ENCODE measurements at regions not wholly inside any gene's neighbourhood (a gene's known extent, or its start where the extent isn't known, plus 50 kb on each side); places are given as distances from the start of the nearest gene placed in this dataset.

DNA sequence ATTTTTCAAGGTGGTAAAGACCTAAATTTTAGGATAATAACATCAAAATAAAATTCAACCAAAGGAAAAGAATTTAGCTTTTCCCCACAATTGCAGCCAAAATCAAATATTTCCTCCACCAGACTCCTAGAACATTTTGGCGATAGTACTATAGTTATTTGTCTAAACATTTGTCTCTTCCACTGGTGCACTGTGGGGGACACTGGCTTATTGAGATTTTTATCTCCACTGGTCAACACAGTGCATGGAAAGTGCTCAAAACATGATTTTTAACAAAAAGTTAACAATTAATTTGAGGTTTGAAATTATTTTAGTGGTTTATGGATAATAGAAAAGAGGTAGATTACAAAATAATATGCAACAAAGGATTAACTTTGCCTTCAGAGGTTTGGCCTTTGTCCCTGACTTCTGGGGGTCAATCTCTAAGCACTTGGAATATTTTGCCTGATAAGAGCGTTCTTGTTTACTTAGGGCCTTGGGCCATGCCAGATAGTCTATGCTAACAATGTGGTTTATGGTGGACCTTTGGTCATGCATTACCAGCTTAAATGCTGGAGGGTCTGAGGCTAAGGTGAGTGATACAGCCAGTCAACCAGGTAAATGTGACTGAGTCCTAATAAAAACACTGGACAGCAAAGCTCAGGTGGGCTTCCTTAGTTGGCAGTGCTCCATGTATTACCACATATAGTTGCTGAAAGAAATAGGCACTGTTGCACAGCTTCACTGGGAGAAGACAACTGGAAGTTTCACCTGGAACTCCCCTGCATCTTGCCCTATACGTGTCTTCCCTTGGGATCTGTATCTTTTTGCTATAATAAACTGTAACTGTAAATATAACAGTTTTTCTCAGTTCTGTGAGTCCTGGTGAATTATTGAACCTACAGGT lies 67.2 kb upstream of the SATB2 start:
- TF ChIP-seq, protein P1, sequence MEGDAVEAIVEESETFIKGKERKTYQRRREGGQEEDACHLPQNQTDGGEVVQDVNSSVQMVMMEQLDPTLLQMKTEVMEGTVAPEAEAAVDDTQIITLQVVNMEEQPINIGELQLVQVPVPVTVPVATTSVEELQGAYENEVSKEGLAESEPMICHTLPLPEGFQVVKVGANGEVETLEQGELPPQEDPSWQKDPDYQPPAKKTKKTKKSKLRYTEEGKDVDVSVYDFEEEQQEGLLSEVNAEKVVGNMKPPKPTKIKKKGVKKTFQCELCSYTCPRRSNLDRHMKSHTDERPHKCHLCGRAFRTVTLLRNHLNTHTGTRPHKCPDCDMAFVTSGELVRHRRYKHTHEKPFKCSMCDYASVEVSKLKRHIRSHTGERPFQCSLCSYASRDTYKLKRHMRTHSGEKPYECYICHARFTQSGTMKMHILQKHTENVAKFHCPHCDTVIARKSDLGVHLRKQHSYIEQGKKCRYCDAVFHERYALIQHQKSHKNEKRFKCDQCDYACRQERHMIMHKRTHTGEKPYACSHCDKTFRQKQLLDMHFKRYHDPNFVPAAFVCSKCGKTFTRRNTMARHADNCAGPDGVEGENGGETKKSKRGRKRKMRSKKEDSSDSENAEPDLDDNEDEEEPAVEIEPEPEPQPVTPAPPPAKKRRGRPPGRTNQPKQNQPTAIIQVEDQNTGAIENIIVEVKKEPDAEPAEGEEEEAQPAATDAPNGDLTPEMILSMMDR (conservative IDR thresholded peaks at IDR 0.05; ENCODE audit: low read length), result no peak
- no peak for TF ChIP-seq EZH2phosphoT487 (IDR thresholded peaks at IDR 0.05; ENCODE audit: borderline replicate concordance, low read depth, low read length)

Data from OCI-LY7 (cell line).